IPS DF 19.7 (cell line): ENCODE measurements at regions not wholly inside any gene's neighbourhood (a gene's known extent, or its start where the extent isn't known, plus 50 kb on each side); places are given as distances from the start of the nearest gene placed in this dataset.

Experiments
- DNase-seq: peaks from one replicate; pipeline ENCODE4 v3.0.0-alpha.2; 2013; ENCODE audit warnings: low read depth, low spot score

GRCh38 chr11:115008799-115009198 is 330.5 kb downstream of the NXPE2 start:
- DNase-seq = no peak

DNA sequence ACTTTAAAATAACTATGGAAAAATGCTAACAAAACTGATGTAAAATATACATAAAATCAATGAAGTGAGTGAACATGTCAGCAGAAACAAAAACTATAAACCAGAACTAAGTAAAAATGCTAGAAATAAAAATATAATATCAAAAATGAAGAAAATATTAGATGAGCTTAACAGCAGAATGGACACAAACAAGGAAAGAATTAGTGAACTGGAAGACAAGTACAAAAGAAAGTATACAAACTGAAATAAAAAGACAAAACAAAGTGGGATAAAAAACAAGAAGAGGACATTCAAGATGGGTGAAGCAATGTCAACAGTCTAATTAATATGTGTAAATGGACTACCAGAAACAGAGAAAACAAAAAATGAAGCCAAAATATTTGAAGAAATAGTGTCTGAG is 339.2 kb downstream of the NXPE2 start:
- DNase-seq = no peak

- no peak for DNase-seq
Measured at GRCh38 chr11:115030166-115030565, 351.8 kb downstream of the NXPE2 start.

GRCh38 chr11:115036406-115037180 is 358.3 kb downstream of the NXPE2 start:
- DNase-seq = no peak

GRCh38 chr11:115042002-115042401 is 363.7 kb downstream of the NXPE2 start:
- no peak for DNase-seq

DNA sequence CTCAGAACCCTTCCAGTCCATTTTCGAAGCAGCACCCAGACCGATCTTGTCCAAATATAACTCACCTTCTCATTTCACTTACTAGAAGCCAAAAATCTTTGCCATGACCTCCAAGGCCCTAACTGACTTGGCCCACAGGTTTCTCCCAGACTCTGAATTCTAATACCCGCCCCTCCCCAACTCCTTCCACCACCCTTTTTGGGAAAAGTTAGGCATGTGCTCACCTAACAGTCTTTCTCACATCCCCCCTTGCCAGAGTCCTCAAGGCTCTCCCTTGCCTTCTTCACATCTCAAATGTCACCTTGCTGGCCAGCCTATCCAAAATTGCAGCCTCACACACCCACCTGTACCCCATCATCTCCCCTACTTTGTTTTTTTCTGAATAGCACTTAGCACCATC is 369.3 kb downstream of the NXPE2 start:
- no peak for DNase-seq

DNA sequence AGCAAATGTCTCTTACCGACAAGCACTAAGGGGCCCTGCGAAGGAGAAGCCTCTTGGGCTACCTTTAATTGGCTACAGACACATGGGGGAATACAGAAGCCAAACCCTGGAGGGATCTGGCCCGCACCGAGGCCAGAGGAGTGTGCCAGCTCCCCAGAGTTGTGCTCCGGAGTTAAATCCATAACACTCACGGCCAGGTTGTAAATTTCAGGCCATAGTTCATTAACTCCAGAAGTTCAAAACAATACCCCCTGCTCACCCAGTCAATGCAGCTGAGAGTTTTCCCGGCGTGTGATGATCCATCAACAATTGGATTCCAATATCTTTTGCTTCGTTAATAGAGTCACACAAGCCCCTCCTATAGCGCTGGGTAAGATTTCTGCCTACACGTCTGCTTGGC is 371.5 kb downstream of the NXPE2 start:
- DNase-seq = no peak

GRCh38 chr11:115050756-115051155 is 372.4 kb downstream of the NXPE2 start:
- DNase-seq = no peak

GRCh38 chr11:115051938-115052590 is 373.7 kb downstream of the NXPE2 start:
- DNase-seq = no peak

DNA sequence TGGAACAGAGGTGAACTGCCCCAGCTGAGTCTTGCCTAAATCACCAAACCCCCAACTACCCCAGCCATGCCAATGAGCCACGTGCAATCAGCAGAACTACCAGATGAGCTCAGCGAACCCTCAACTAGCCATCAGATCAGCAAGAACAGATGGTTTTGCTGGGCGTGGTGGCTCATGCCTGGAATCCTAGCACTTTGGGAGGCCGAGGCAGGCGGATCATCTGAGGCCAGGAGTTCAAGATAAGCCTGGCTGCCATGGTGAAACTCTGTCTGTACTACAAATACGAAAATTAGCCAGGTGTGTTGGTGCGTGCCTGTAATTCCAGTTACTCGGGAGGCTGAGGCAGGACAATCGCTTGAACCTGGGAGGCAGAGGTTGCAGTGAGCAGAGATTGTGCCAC is 374.3 kb downstream of the NXPE2 start:
- no peak for DNase-seq

GRCh38 chr11:115054570-115055538 is 376.5 kb downstream of the NXPE2 start:
- no peak for DNase-seq

GRCh38 chr11:115056514-115056913 is 378.2 kb downstream of the NXPE2 start:
- DNase-seq = no peak

- DNase-seq = no peak
Measured at GRCh38 chr11:115060840-115061239, 382.5 kb downstream of the NXPE2 start.

DNA sequence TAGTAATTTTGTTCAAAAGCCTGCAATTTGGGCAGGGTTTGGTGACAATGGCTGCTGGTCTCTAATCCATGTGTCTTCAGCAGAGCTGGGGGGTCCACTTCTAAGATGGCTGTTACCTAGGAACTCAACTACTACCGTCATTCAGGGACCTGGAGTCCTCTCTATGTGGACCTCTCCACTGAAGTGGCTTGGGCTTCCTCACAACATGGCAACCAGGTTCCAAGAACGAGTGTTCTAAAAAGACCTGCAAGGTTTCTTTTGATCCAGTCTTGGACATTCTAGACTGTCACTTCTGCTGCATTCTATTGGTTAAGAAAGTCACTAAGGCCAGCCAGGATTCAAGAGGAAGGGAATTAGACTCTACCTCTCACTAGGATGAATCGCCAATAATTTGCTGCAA is 387.0 kb downstream of the NXPE2 start:
- DNase-seq = no peak

GRCh38 chr11:115065830-115066664 is 387.7 kb downstream of the NXPE2 start:
- no peak for DNase-seq

DNA sequence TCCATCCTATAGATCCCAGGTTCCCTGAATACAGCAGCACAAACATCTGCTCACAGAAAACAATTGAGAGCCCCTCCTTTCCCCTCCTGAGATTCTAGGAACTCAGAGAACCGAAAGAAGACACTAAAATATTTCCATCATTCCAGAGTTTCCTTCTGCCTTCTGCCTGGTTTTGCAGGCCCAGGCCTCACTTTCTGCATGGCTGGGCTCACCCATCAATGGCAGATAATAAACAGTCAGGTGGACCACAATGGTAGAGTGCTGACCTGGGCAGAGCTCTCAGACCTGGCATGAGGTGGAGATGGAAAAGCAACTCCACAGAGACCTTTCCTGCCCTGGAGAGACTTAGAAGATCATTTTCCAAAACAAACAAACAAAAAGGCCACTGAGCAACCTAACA is 389.1 kb downstream of the NXPE2 start:
- no peak for DNase-seq

DNA sequence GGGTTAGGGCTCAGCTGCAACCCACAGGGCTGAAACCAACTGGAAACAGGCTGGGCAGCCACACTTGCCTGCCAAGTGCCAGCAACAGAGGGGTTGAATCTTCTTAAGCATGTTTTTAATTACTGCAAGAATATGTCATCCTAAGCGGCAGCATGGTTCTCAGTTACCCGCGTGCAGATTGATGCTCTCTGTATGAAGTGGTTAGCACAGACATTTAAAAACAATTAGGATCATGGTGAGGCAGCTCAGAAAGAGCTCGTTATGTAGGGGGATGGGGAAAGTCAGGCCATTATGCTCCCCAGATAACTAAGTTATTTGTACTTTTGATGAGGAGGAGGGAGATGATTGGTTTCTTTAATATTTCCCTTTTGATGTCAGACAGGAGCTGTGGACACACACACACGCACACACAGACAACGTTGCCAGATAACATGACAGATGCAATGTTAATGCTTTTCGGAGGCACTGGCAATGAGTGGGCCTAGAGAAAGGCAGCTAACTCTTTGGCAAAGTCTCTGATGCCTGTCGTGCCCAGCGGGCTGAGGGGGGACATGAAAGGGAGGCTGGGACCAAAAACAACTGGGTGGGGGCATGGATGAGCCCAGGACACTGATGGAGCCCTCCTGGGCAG is 389.7 kb downstream of the NXPE2 start:
- no peak for DNase-seq

- DNase-seq = no peak
Measured at GRCh38 chr11:115069599-115069998, 391.3 kb downstream of the NXPE2 start.

- no peak for DNase-seq
Measured at GRCh38 chr11:115075356-115075755, 397.0 kb downstream of the NXPE2 start.

DNA sequence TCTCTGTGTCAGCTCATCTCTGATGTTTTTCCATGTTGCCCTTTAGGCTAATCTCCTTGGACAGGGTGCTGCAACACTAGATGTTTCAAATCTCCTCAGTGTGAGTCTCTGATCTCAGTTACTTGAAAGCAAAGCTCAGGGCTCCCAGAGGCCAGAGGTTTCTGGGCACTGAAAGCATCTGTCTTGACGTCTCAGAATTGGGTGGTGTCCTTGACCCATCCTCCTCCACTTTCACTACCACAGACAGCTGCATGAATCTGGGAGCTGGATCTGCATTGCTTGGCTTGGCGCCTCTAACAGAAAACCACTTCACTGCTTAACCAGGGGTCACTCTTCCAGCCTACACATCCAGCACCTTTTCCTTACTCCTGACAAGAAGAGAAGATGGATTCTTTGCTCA is 399.4 kb downstream of the NXPE2 start:
- no peak for DNase-seq
